Pancreas (tissue), 10 donors: ENCODE measurements at regions not wholly inside any gene's neighbourhood (a gene's known extent, or its start where the extent isn't known, plus 50 kb on each side); places are given as distances from the start of the nearest gene placed in this dataset.

Experiments used
- ATAC-seq, 4 donors: fragments of 200-7000 bp; cut with Tn5 transposase; one replicate each; pipeline versions ENCODE4 v1.8.0 to v1.9.1; 2020; ENCODE audit warnings: mild to moderate bottlenecking in 4 of 4, moderate library complexity in 4 of 4
- DNase-seq, 6 donors: peaks; one replicate each; pipeline ENCODE4 v3.0.0-alpha.2; 2020
- FAIRE-seq: peaks from 2 replicates; lab custom pipeline; 2012; peaks lifted over from hg19 to GRCh38; lab: Jason Lieb, UNC
- H3K27ac ChIP-seq, 4 donors: fragments of 200-600 bp; sonication (generic); 1 replicate in 3 of 4; 2 replicates in 1 of 4; pipeline versions ENCODE4 v1.5.0 to v1.8.0; 2020
- H3K27me3 ChIP-seq, 4 donors: fragments of 200-600 bp; one replicate each; pipeline ENCODE4 v1.8.0; 2021
- H3K36me3 ChIP-seq, 3 donors: fragments of 200-600 bp; sonication (generic) in 1 of 3; one replicate each; pipeline versions ENCODE4 v1.5.0 to v1.8.0; 2020 to 2021
- H3K4me1 ChIP-seq, 3 donors: fragments of 200-600 bp; one replicate each; pipeline ENCODE4 v1.8.0; 2021
- H3K4me3 ChIP-seq, 4 donors: fragments of 200-600 bp; sonication (generic) in 2 of 4; one replicate each; pipeline versions ENCODE4 v1.5.0 to v1.8.0; 2020 to 2021
- H3K9me3 ChIP-seq, 4 donors: fragments of 200-600 bp; one replicate each; pipeline ENCODE4 v1.8.0; 2021
- WGBS, 2 donors: extraction: QIAGEN DNeasy Blood & Tissue Kit; methylation state at CpG; one replicate each; pipeline ENCODE4 v1.1.7; 2013; 5-methylcytosine and 5-hydroxymethylcytosine counted together
- intact Hi-C, 3 donors: fragments of 100-400 bp; cut with DNase I; formaldehyde crosslinking; loops; one replicate each; pipeline versions ENCODE4 v1.11.1 to v1.14.2; 2022
- TF ChIP-seq, protein P1 (sequence below), 4 donors: fragments of 200-600 bp; sonication (generic) in 3 of 4; IDR thresholded peaks; one replicate each; pipeline versions ENCODE4 v1.5.0 to v1.8.0; 2021; ENCODE audit warnings: antibody characterized with exemption in 4 of 4
- donor health status: healthy with polysubstance abuse.
- donor health status: DM: no; HTN: no; CAD: no; lungs with moderate emphysema.
- donor health status: DM: no; HTN: no; CAD: no.
- donor health status: control.
- donor health status: control.
- donor health status: Bipolar disorder and iron deficiency.
- donor health status: DM: yes; HTN: yes; CAD: no.
- donor health status: DM: no; HTN: no; CAD: no.
- donor health status: DM: no; HTN: no; CAD: no.
- donor health status: DM: yes; HTN: yes; CAD: no.

DNA sequence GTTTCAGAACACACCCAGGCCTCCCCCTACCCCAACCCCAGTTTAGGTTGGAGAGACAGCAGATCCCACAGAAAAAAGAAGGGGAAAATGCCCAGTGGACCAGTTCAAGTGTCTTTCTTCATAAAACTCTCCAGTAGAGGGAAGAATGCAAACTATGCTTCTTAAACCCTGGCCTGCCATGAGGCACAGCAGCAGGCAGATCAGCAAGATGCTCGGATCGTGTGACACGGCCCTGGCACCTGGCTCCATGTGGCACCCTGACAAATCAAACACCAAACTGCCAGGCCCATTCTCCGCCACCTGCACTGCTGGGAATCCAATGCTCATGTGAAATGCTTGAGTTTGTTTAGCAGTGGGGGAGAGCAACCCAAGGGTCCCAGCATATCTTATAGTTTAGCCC lies 166.8 kb downstream of the SOX9 start:
- ATAC-seq (peak; percentile 55 to 86 (median 74)), FAIRE-seq (no peak), DNase-seq (peak; percentile 40 to 68 (median 54))
- 17 to 19% methylated on average over 4 of the region's 4 CpGs for WGBS, 2 donors
- no peaks in the 10 kb centered on the region for H3K36me3 ChIP-seq
- H3K27me3 ChIP-seq: no peaks in the 10 kb centered on the region
- intact Hi-C loops: no loop called here
- H3K4me3 ChIP-seq: no peak overlapping the region
- TF ChIP-seq, protein P1, sequence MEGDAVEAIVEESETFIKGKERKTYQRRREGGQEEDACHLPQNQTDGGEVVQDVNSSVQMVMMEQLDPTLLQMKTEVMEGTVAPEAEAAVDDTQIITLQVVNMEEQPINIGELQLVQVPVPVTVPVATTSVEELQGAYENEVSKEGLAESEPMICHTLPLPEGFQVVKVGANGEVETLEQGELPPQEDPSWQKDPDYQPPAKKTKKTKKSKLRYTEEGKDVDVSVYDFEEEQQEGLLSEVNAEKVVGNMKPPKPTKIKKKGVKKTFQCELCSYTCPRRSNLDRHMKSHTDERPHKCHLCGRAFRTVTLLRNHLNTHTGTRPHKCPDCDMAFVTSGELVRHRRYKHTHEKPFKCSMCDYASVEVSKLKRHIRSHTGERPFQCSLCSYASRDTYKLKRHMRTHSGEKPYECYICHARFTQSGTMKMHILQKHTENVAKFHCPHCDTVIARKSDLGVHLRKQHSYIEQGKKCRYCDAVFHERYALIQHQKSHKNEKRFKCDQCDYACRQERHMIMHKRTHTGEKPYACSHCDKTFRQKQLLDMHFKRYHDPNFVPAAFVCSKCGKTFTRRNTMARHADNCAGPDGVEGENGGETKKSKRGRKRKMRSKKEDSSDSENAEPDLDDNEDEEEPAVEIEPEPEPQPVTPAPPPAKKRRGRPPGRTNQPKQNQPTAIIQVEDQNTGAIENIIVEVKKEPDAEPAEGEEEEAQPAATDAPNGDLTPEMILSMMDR (IDR thresholded peaks at IDR 0.05): no peak
- no peaks in the 10 kb centered on the region for H3K9me3 ChIP-seq
- H3K4me1 ChIP-seq: no peaks in the 10 kb centered on the region
- H3K27ac ChIP-seq: no peak overlapping the region

DNA sequence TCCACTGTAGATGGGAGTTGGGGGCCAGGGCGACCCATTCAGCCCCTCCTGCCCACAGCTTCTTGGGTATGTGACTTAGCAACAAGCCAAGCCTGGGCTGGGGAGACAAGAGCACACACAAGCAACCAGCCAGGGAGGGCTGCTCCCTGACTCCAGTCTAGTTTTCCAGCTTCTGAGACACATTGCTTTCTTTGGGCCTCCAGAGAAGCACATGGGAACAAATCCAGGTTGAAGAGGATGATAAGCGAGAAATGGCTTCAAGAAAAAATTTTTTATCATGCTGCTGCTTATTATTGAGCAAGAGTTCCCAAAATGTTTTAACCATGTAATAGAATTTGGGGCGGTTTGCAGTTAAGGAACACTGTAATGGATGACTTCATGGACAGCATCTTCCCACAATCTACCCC lies 173.7 kb downstream of the SOX9 start:
- H3K4me1 ChIP-seq: no peaks in the 10 kb centered on the region
- H3K4me3 ChIP-seq: no peak overlapping the region
- no peaks in the 10 kb centered on the region for H3K9me3 ChIP-seq
- intact Hi-C loops: no loop called here
- WGBS, 2 donors: 91 to 96% methylated on average over 3 of the region's 3 CpGs
- no peaks in the 10 kb centered on the region for H3K36me3 ChIP-seq
- FAIRE-seq (no peak), ATAC-seq (no peak), DNase-seq (no peak)
- no peaks in the 10 kb centered on the region for H3K27me3 ChIP-seq
- H3K27ac ChIP-seq: no peak overlapping the region
- TF ChIP-seq, protein P1 (IDR thresholded peaks at IDR 0.05): no peak

DNA sequence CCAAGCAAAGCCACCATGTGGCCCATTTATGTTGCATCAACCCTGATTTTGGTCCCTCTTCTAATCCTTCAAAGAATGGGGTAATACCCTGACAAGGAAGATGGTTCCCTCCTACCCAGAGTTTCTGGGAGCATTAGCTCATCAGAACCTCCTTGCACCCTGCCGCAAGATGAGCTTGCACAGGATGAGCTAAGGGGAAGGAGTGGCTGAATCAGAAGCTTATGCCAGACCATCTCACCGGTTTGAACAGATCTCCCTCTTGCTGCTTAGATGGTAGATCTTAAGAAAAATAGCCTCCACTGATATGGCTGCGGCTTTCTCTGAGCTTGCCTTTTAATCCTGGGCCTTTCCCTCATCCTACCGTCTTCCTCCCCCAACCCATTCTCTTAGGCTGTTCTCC lies 175.1 kb downstream of the SOX9 start:
- Histone ChIP-seq H3K36me3 (no peaks in the 10 kb centered on the region), H3K4me3 (no peak overlapping the region), H3K27ac (no peak overlapping the region), H3K9me3 (no peaks in the 10 kb centered on the region), H3K27me3 (no peaks in the 10 kb centered on the region), H3K4me1 (no peaks in the 10 kb centered on the region)
- no peak for ATAC-seq
- intact Hi-C loops: no loop called here
- WGBS, 2 donors: 86 to 87% methylated on average over 4 of the region's 4 CpGs
- DNase-seq: no peak
- no peak for FAIRE-seq
- TF ChIP-seq, protein P1 (IDR thresholded peaks at IDR 0.05): no peak

DNA sequence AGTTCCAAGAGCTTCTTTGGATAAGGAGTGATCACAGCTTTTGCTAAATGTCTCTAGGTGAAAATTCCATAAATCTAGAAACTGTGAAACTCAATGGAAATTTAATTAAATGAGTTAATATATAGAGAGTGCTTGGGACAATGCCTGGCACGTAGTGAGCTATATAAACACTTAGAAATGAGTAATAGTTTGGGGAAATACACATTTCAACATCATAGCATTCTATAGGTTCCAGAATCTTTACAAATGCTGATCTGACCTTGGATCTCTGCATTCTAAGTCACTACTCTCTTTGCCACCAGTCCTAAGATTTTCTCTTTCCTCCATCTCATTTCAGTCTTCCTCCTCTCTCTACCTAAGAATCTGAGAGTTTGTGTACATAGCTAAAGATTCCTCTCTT lies 175.6 kb downstream of the SOX9 start:
- intact Hi-C loops: no loop called here
- TF ChIP-seq, protein P1 (IDR thresholded peaks at IDR 0.05): no peak
- Histone ChIP-seq H3K4me1 (no peaks in the 10 kb centered on the region), H3K27me3 (no peaks in the 10 kb centered on the region), H3K36me3 (no peaks in the 10 kb centered on the region), H3K27ac (no peak overlapping the region), H3K4me3 (no peak overlapping the region), H3K9me3 (no peaks in the 10 kb centered on the region)
- ATAC-seq (no peak), FAIRE-seq (no peak), DNase-seq (no peak)
- 41 to 72% methylated on average over 1 of the region's 1 CpG for WGBS, 2 donors

DNA sequence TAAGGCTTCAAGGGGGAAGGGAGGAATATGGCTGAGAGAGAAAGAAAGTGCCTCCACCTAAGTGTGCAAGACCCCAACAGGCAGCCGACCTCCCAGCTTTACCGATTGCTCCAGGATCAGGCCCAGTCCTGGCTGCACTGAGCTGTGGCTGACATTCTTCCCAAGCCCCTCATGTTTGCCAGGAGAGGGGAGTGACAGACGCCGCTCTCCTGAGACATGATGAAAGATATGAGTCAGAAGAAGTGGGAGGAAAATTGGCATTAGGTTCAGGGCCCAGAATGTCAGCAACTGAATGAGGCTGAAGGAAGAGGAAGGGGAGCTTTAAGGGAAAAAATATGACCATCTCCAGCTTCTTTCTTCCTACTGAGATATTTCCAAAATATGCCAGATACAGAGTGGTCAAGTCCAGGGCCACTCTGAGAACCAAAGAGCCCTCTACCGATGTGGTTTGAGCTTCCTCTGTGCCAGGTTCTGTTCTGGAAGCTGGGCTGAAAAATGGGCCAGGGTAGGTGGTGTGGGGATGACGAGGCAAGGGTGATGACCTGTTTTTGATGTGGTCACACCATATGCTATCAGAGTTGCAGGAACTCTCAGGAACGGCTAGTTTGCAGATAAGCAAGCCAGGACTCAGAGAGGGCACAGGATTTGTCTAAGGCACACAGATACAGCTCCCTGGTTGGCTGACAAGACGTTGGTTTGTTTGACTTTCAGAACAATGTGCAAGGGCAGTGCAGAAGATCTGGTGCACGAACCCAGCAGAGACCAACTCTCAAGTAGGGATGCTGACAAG lies 176.7 kb downstream of the SOX9 start:
- Histone ChIP-seq H3K27me3 (no peaks in the 10 kb centered on the region), H3K36me3 (no peaks in the 10 kb centered on the region), H3K4me1 (no peaks in the 10 kb centered on the region), H3K27ac (no peak overlapping the region), H3K4me3 (no peak overlapping the region), H3K9me3 (no peaks in the 10 kb centered on the region)
- FAIRE-seq (no peak), DNase-seq (no peak), ATAC-seq (peak in 1 of 4 donors; percentile 34)
- TF ChIP-seq, protein P1 (IDR thresholded peaks at IDR 0.05): no peak
- 66 to 70% methylated on average over 9 of the region's 9 CpGs for WGBS, 2 donors
- intact Hi-C loops: no loop called here
